SW 1271 (cell line): ENCODE measurements at regions not wholly inside any gene's neighbourhood (a gene's known extent, or its start where the extent isn't known, plus 50 kb on each side); places are given as distances from the start of the nearest gene placed in this dataset.
A peak's percentile ranks its signal among the peaks of the same experiment; 100 is the strongest.

Experiments
- DNase-seq, 2 experiments: peaks; one replicate each; lab custom pipeline; 2025; lab: John Stamatoyannopoulos, UW

DNA sequence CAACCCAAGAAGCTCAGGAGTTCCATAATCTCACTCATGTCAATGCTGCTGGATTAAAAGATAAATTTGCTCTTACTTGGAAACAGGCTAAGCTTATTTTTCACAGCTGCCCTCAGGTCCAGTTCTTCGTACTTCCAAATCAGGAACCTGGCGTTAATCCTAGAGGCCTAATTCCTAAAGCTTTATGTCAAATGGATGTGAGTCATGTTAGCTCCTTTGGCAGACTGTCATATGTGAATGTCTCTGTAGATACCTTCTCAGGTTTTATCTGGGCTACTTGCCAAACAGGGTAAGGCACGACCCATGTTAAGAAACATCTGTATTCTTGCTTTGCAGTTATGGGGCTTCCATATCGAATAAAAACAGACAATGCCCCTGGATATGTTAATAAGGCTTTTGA lies 504.6 kb downstream of the ALG10 start:
- DNase-seq = peak in 1 of 2 experiments; percentile 2

DNA sequence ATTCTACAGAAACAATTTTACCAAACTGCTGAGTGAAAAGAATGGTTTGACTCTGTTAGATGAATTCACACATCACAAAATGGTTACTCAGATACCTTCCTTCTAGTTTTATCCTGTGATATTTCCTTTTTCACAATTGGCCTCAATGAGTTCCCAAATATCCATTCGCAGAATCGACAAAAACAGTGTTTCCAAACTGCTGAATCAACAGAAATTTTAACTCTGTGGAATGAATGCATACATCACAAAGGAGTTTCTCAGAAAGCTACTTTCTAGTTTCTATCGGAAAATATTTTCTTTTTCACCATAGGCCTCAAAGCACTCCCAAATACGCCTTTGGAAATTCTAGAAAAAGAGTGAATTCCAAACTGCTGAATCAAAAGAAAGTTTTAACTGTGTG lies 525.0 kb downstream of the ALG10 start:
- DNase-seq = no peak

- DNase-seq = no peak
Observed at GRCh38 chr12:34591966-34592365, 569.7 kb downstream of the ALG10 start.

DNA sequence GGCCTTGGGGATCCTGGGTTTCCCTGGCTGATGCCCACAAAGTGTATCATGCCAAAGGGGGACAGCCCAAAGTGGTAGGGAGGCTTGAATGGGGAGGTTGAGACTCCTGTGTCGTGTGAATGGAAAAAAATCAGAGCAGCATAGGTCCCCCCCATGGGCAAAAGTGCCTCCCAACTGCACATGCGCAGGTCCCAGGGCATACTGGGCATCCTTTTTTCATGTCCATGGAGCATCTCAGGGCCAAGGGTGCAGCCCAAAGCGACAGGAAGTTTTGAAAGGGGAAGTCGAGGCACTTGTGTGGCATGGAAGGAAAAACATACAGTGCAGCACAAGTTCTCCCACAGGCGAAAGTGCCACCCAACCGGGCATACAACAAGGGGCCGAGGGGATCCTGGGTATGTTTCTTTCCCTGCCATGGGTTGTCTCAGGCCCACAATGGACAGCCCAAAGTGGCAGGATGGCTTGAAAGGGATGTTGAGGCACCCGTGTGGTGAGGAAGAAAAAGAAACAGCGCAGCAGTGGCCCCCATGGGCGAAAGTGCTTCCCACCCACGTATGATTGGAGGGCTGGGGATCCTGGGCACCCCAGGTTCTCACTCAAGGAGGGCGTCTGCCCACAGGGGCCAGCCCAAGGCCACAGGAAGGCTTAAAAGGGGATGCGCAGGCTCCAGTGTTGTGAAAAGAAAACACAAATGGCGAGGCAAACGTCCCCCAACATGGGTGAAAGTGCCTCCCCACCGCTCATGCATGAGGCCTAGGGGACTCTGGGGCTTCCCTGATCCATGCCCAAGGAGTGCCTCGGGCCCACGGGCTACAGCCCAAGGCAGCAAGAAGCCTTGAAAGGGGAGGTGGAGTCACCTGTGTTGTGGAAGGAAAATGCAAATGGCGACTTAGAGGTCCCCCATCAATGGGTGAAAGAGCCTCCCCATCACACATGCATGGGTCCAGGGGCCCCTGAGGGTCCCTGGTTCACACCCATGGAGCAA lies 573.7 kb downstream of the ALG10 start:
- DNase-seq = no peak

DNA sequence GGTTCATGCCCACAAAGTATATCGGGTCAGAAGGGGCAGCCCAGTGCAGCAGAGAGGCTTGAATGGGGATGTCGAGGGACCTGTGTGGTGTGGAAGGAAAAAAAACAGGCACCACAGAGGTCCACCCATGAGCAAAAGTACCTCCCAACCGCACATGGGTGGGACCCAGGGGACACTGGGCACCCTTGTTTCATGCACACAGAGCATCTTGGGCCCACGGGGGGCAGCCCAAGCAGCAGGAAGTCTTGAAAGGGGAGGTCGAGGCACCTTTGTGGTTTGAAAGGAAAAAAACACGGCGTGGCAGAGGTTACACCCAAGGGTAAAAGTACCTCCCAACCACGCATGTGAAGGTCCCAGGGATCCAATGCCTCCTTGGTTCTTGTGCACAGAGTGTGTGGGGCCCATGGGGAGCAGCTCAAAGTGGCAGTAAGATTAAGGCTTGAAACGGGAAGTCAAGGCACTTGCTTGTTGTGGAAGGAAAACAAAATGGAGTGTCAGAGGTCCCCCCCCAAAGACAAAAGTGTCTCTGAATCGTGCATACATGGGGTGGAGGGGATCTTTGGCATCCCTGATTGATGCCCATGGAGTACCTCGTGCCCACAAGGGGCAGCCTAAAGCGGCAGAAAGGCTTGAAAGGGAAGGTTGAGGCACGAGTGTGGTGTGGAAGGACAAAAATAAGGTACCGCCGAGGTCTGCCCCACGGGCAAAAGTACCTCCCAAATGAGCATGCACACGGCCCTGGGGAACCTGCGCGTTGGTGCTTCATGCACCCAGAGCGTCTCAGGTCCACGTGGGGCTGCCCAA lies 575.5 kb downstream of the ALG10 start:
- DNase-seq = no peak

- no peak for DNase-seq
Observed at GRCh38 chr12:34598352-34598827, 576.1 kb downstream of the ALG10 start.

DNA sequence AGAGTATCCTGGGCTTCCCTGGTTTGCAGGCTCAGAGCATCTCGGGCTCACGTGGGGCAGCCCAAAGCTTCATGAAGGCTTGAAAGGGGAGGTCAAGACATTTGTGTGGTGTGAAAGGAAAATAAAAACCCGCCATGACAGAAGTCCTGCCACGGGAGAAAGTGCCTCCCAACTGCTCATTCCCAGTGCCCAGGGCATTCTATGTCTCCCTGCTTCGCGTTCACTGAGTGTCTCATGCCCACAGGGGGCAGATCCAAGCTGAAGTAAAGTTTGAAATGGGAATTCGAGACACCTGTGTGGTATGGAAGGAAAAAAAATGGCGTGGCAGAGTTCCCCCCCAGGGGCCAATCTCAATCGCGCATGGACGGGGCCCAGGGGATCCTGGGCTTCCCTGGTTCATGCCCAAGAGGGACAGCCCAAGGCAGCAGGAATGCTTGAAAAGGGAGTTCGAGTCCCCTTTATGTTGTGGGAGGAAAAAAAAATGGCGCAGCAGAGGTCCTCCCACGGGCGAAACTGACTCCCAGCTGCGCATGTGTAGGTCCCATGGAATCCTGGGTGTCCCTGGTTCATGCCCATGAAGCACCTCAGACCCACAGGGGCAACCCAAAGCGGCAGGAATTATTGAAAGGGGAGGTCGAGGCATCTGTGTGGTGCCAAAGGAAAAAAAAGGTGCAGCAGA lies 576.7 kb downstream of the ALG10 start:
- DNase-seq = no peak

DNA sequence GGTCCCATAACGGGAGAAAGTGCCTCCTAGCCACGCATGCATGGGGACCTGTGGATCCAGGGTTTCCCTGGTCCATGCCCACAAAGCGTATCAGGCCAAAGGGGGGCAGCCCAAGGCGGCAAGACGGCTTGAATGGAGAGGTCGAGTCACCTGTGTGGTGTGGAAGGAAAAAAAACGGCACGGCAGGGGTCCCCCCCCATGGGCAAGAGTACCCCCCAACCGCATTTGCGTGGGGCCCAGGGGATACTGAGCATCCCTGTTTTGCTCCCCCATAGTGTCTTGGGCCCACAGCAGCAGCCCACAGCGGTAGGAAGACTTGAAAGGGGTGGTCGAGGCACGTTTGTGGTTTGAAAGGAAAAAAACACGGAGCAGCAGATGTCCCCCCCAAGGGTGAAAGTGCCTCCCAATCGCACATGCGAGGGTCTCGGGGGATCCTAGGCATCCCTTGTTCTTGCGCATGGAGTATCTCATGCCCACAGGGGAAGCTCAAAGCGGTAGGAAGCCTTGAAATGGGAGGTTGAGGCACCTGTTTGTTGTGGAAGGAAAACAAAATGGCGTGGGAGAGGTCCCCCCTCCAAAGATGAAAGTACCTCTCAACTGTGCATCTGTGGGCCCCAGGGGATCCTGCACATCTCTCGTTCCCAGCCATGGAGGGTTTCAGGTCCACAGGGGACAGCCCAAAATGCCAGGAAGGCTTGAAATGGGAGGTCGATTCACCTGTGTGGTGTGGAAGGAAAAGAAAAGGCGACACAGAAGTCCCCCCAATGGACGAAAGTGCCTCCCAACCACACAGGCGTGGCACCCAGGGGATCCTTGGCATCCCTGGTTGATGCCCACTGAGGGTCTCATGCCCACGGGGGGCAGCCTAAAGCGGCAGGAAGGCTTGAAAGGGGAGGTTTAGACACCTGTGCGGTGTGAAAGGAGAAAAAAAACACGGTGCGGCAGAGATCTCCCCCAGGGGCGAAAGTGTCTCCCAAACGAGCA lies 577.5 kb downstream of the ALG10 start:
- no peak for DNase-seq

DNA sequence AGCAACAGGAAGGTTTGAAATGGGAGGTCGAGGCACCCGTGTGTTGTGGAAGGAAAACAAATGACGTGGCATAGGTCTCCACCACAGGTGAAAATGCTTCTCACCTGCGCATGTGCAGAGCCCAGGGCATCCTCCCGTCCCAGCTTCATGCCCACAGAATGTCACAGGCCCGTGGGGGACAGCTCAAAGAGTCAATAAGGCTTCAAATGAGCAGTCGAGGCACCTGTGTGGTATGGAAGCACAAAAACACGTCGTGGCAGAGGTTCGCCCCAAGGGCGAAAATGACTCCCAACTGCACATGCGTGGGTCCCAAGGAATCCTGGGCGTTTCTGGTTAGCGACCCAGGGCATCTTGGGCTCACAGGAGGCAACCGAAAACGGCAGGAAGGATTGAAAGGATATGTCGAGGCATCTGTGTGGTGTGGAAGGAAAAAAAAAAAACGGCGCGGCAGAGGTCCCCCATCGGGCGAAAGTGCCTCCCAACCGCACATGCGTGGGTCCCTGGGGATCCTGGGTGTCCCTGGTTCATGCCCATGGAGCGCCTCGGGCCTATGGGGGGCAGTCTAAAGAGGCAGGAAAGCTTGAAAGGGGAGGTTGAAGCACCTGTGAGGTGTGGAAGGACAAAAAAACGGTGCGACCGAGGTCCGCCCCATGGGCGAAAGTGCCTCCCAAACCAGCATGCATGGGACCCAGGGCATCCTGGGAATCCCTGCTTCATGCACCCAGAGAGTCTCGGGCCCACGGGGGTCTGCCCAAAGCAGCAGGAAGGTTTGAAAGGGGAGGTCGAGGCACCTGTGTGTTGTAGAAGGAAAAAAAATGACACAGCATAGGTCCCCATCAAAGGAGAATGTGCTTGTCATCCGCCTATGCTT lies 578.5 kb downstream of the ALG10 start:
- DNase-seq = no peak

DNA sequence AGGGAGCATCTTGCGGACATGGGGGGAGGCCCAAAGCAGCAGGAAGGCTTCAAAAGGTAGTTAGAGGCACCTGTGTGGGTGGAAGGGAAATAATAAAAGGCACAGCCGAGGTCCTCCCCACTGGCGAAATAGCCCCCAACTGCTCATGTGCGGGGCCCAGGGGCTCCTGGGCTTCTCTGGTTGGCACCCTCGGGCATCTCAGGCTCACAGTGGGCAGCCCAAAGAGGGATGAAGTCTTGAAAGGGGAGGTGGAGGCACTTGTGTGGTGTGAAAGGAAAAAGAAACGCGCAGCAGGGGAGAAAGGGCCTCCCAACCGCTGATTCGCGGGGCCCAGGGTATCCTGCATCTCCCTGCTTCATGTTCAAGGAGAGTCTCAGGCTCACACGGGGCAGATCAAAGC lies 579.4 kb downstream of the ALG10 start:
- no peak for DNase-seq

- no peak for DNase-seq
Observed at GRCh38 chr12:34602213-34602940, 580.1 kb downstream of the ALG10 start.

DNA sequence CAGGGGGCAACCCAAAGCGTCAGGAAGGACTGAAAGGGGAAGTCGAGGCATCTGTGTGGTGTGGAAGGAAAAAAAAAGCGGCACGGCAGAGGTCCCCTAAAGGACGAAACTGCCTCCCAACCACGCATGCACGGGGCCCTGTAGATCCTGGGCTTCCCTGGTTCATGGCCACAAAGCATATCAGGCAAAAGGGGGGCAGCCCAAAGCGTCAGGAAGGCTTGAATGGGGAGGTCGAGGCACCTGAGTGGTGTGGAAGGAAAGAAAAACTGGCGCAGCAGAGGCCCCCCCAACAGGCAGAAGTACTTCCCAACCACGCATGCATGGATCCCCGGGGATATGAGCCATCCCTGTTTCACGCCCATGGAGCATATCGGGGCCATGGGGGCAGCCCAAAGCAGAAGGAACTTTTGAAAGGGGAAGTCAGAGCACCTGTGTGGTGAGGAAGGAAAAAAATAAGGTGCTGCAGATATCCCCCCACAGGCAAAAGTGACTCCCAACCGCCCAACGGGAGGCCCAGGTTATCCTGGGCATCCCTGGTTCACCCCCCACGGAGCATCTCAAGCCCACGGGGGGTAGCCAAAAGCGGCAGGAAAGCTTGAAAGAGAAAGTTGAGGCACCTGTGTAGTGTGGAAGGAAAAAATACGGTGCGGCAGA lies 581.2 kb downstream of the ALG10 start:
- DNase-seq = no peak

DNA sequence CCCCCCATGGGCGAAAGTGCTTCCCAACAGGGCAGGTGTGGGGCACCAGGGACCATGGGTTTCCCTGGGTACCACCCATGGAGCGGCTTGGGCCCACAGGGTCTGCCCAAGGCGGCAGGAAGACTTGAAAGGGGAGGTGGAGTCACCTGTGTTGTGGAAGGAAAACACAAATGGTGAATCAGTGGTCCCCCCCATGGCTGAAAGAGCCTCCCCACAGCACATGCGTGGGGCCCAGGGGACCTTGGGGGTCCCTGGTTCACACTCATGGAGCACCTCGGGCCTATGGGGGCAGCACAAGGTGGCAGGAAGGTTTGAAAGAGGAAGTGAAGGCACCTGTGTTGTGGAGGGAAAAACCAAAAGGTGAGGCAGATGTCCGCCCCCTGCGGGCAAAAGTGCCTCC lies 581.9 kb downstream of the ALG10 start:
- no peak for DNase-seq

GRCh38 chr12:34604631-34605509 lies 582.6 kb downstream of the ALG10 start:
- DNase-seq = no peak

DNA sequence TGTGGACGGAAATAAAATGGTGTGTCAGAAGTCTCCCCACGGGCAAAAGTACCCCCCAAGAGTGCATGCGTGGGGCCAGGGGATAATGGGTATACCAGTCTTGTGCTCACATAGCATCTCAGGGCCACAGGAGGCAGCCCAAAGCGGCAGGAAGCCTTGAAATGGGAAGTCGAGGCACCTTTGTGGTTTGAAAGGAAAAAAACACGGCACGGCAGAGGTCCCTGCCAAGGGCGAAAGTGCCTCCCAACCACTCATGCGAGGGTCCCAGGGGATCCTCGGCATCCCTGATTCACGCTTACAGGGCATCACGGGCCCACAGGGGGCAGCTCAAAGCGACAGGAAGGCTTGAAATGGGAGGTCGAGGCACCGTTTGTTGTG lies 583.2 kb downstream of the ALG10 start:
- DNase-seq = no peak

DNA sequence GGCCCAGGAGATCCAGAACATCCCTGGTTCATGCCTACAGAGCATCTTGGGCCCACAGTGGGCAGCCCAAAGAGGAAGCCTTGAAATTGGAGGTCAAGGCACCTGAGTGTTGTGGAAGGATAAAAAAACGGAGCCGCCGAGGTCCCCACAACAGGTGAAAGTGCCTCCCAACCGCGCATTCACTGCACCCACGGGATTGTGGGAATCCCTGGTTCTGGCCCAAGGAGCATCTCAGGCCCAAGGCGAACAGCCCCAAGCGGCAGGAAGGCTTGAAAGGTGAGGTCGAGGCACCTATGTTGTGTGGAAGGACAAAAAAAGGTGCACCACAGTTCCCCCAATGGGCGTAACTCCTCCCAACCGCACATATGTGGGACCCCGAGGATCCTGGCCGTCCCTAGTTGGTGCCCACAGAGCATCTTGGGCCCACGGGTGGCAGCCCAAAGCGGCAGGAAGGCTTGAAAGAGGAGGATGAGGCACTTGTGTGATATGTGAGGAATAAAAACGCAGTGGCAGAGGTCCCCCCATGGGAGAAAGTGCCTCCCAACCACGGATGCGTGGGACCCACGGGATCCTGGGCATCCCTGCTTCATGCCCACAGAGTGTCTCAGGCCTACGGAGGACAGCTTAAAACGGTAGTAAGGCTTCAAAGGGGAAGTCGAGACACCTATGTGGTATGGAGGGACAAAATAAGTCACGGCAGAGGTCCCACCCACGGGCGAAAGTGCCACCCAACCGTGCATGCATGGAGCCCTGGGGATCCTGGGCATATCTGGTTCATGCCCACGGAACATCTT lies 583.9 kb downstream of the ALG10 start:
- no peak for DNase-seq
